ENCODE measurements at regions not wholly inside any gene's neighbourhood (a gene's known extent, or its start where the extent isn't known, plus 50 kb on each side); places are given as distances from the start of the nearest gene placed in this dataset.

- no peaks in the 10 kb centered on the region for H3K36me3 ChIP-seq (ENCODE audit: low read depth, missing control alignments)
- WGBS, 2 donors, result 71 to 80% methylated on average over 8 to 13 of the region's 13 CpGs
- H3K4me1 ChIP-seq, result no peaks in the 10 kb centered on the region
Measured at GRCh38 chr6:49151033-49151432, 312.0 kb downstream of the MMUT start.

GRCh38 chr6:49145280-49145679 is 317.8 kb downstream of the MMUT start:
- TF ChIP-seq POLR2A (IDR thresholded peaks at IDR 0.05) (no peak), CTCF (IDR thresholded peaks at IDR 0.05) (no peak)
- Histone ChIP-seq H3K36me3 (ENCODE audit: low read depth, missing control alignments) (no peaks in the 10 kb centered on the region), H3K9me3 (no peaks in the 10 kb centered on the region), H3K4me3 (no peak overlapping the region), H3K27ac (no peak overlapping the region), H3K27me3 (no peaks in the 10 kb centered on the region), H3K4me1 (no peaks in the 10 kb centered on the region)
- intact Hi-C loops (cut with DNase I; ENCODE audit: low total_unique reads), result no loop called here
- no peak for DNase-seq

More at GRCh38 chr6:49151033-49151432, 312.0 kb downstream of the MMUT start:
- H3K9me3 ChIP-seq, result no peaks in the 10 kb centered on the region
- DNase-seq, result no peak
- TF ChIP-seq CTCF (IDR thresholded peaks at IDR 0.05), result no peak
- TF ChIP-seq POLR2A (IDR thresholded peaks at IDR 0.05), result no peak
- no peak overlapping the region for H3K27ac ChIP-seq
- H3K4me3 ChIP-seq, result no peak overlapping the region
- H3K27me3 ChIP-seq, result no peaks in the 10 kb centered on the region
- intact Hi-C loops (cut with DNase I; ENCODE audit: low total_unique reads), result no loop called here

GRCh38 chr6:49142421-49143151 is 320.5 kb downstream of the MMUT start:
- WGBS, 2 donors, result 39 to 50% methylated on average over 7 of the region's 7 CpGs
- no peaks in the 10 kb centered on the region for H3K4me1 ChIP-seq
- no peak overlapping the region for H3K27ac ChIP-seq
- TF ChIP-seq CTCF (IDR thresholded peaks at IDR 0.05) (no peak), POLR2A (IDR thresholded peaks at IDR 0.05) (no peak)
- intact Hi-C loops (cut with DNase I; ENCODE audit: low total_unique reads), result no loop called here
- DNase-seq, result no peak
- no peaks in the 10 kb centered on the region for H3K27me3 ChIP-seq
- H3K36me3 ChIP-seq (ENCODE audit: low read depth, missing control alignments), result no peaks in the 10 kb centered on the region
- H3K9me3 ChIP-seq, result no peaks in the 10 kb centered on the region
- no peak overlapping the region for H3K4me3 ChIP-seq

GRCh38 chr6:49121970-49122369 is 341.1 kb downstream of the MMUT start:
- Histone ChIP-seq H3K27ac (no peak overlapping the region), H3K27me3 (no peaks in the 10 kb centered on the region), H3K9me3 (no peaks in the 10 kb centered on the region), H3K36me3 (ENCODE audit: low read depth, missing control alignments) (no peaks in the 10 kb centered on the region), H3K4me1 (no peaks in the 10 kb centered on the region), H3K4me3 (no peak overlapping the region)
- WGBS, 2 donors, result 97 to 100% methylated on average over 3 of the region's 3 CpGs
- DNase-seq, result no peak
- TF ChIP-seq POLR2A (IDR thresholded peaks at IDR 0.05) (no peak), CTCF (IDR thresholded peaks at IDR 0.05) (no peak)
- intact Hi-C loops (cut with DNase I; ENCODE audit: low total_unique reads), result no loop called here

GRCh38 chr6:49118478-49118877 is 344.6 kb downstream of the MMUT start:
- TF ChIP-seq POLR2A (IDR thresholded peaks at IDR 0.05) (no peak), CTCF (IDR thresholded peaks at IDR 0.05) (no peak)
- Histone ChIP-seq H3K9me3 (no peaks in the 10 kb centered on the region), H3K4me1 (no peaks in the 10 kb centered on the region), H3K27me3 (no peaks in the 10 kb centered on the region), H3K4me3 (no peak overlapping the region), H3K27ac (no peak overlapping the region), H3K36me3 (ENCODE audit: low read depth, missing control alignments) (no peaks in the 10 kb centered on the region)
- no peak for DNase-seq
- intact Hi-C loops (cut with DNase I; ENCODE audit: low total_unique reads), result no loop called here

Data from testis (tissue), 2 donors.